ENCODE measurements at regions not wholly inside any gene's neighbourhood (a gene's known extent, or its start where the extent isn't known, plus 50 kb on each side); places are given as distances from the start of the nearest gene placed in this dataset.

- no peak overlapping the region for H3K9ac ChIP-seq (ENCODE audit: low read length)
- H3K9me3 ChIP-seq (ENCODE audit: low read length), result no peaks in the 10 kb centered on the region
- H2AFZ ChIP-seq (ENCODE audit: low read depth, low read length), result no peak overlapping the region
- H3K36me3 ChIP-seq (ENCODE audit: insufficient read depth, low read length), result no peaks in the 10 kb centered on the region
- no peaks in the 10 kb centered on the region for H3F3A ChIP-seq (ENCODE audit: insufficient read depth, low read length, poor library complexity, severe bottlenecking)
- H3K79me2 ChIP-seq (replicated peaks; ENCODE audit: insufficient read depth, low read length), result no peaks in the 10 kb centered on the region
- no peaks in the 10 kb centered on the region for H4K20me1 ChIP-seq (ENCODE audit: insufficient read depth)
- H3K4me2 ChIP-seq (ENCODE audit: low read length), result no peak overlapping the region
- peaks cover 25% of the 10 kb centered on the region for H3K27me3 ChIP-seq (ENCODE audit: insufficient read depth, low read depth, low read length)
- no peaks in the 10 kb centered on the region for H3K9me2 ChIP-seq (ENCODE audit: insufficient read depth, low read length)
- H3K27ac ChIP-seq (ENCODE audit: low read length), result no peak overlapping the region
- H3K4me3 ChIP-seq (ENCODE audit: low read length), result no peak overlapping the region
- TF ChIP-seq EP300 (conservative IDR thresholded peaks at IDR 0.05; ENCODE audit: poor library complexity, severe bottlenecking), result no peak
- TF ChIP-seq TAF1 (IDR thresholded peaks at IDR 0.05; ENCODE audit: low read depth), result no peak
- no peak for TF ChIP-seq POLR2AphosphoS5 (IDR thresholded peaks at IDR 0.05)
- TF ChIP-seq CTCF (IDR thresholded peaks at IDR 0.05; ENCODE audit: poor library complexity, severe bottlenecking), result no peak
Observed at GRCh38 chr7:156209087-156209486, 396.8 kb upstream of the SHH start.

GRCh38 chr7:156207306-156207705 lies 395.0 kb upstream of the SHH start:
- Histone ChIP-seq H2AFZ (ENCODE audit: low read depth, low read length) (no peak overlapping the region), H3K36me3 (ENCODE audit: insufficient read depth, low read length) (no peaks in the 10 kb centered on the region), H3F3A (ENCODE audit: insufficient read depth, low read length, poor library complexity, severe bottlenecking) (no peaks in the 10 kb centered on the region), H3K79me2 (replicated peaks; ENCODE audit: insufficient read depth, low read length) (no peaks in the 10 kb centered on the region), H3K27ac (ENCODE audit: low read length) (no peak overlapping the region), H3K4me2 (ENCODE audit: low read length) (no peak overlapping the region), H3K27me3 (ENCODE audit: insufficient read depth, low read depth, low read length) (peaks cover 21% of the 10 kb centered on the region), H3K4me3 (ENCODE audit: low read length) (no peak overlapping the region), H3K9me2 (ENCODE audit: insufficient read depth, low read length) (no peaks in the 10 kb centered on the region), H4K20me1 (ENCODE audit: insufficient read depth) (no peaks in the 10 kb centered on the region), H3K9me3 (ENCODE audit: low read length) (no peaks in the 10 kb centered on the region), H3K9ac (ENCODE audit: low read length) (no peak overlapping the region)
- TF ChIP-seq CTCF (IDR thresholded peaks at IDR 0.05; ENCODE audit: poor library complexity, severe bottlenecking), result no peak
- TF ChIP-seq POLR2AphosphoS5 (IDR thresholded peaks at IDR 0.05), result no peak
- no peak for TF ChIP-seq EP300 (conservative IDR thresholded peaks at IDR 0.05; ENCODE audit: poor library complexity, severe bottlenecking)
- no peak for TF ChIP-seq RAD21 (conservative IDR thresholded peaks at IDR 0.05)
- no peak for TF ChIP-seq SMC3 (conservative IDR thresholded peaks at IDR 0.05; ENCODE audit: poor library complexity)
- TF ChIP-seq REST (IDR thresholded peaks at IDR 0.05; ENCODE audit: borderline replicate concordance), result no peak
- TF ChIP-seq TAF1 (IDR thresholded peaks at IDR 0.05; ENCODE audit: low read depth), result no peak
- TF ChIP-seq MXI1 (conservative IDR thresholded peaks at IDR 0.05; ENCODE audit: poor library complexity, severe bottlenecking), result no peak
- TF ChIP-seq EZH2 (IDR thresholded peaks at IDR 0.05; ENCODE audit: borderline replicate concordance, insufficient read depth, low read length, poor library complexity, severe bottlenecking), result no peak

All from neural cell (in vitro differentiated cells).